ENCODE measurements at regions not wholly inside any gene's neighbourhood (a gene's known extent, or its start where the extent isn't known, plus 50 kb on each side); places are given as distances from the start of the nearest gene placed in this dataset.

GRCh38 chr3:178170698-178171535, 365.3 kb upstream of the KCNMB2 start:
- TF ChIP-seq SIN3A (IDR thresholded peaks at IDR 0.05; ENCODE audit: borderline replicate concordance, insufficient read depth, low read length): peak; percentile 50; the same call in 1 of the 2 replicates
- TF ChIP-seq FOXP2 (optimal IDR thresholded peaks at IDR 0.05; ENCODE audit: borderline replicate concordance, extremely low read depth, extremely low read length, insufficient read depth): no peak
